ENCODE measurements at regions not wholly inside any gene's neighbourhood (a gene's known extent, or its start where the extent isn't known, plus 50 kb on each side); places are given as distances from the start of the nearest gene placed in this dataset.

DNA sequence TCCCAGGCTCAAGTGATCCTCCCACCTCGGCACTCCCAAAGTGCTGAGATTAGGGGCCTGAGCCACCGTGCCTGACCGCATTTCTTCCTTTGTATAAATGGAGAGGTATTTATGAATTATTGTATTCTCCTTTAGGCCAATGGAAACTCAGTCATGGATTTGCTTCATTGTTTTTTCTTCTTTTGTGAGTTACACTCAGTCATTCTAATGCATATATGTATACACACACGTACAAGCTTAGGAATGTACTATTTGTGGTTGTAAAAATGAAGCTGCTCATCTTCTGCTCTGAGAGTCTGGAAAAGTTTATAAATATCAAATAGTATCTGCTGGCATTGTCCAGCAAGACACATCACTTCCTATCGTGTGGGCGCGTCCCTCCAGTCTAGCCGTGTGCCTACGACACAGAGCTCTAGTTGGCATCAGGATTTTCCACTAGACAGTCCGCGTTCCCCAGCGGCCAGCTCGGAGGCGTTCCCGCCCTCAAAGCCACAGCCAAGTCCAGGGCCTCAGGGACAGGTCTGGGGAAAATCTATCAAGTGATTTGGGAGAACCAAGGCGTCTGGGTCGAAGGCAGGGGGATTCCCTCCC, 215.2 kb downstream of the NFATC2 start:
- TF ChIP-seq, protein P1, sequence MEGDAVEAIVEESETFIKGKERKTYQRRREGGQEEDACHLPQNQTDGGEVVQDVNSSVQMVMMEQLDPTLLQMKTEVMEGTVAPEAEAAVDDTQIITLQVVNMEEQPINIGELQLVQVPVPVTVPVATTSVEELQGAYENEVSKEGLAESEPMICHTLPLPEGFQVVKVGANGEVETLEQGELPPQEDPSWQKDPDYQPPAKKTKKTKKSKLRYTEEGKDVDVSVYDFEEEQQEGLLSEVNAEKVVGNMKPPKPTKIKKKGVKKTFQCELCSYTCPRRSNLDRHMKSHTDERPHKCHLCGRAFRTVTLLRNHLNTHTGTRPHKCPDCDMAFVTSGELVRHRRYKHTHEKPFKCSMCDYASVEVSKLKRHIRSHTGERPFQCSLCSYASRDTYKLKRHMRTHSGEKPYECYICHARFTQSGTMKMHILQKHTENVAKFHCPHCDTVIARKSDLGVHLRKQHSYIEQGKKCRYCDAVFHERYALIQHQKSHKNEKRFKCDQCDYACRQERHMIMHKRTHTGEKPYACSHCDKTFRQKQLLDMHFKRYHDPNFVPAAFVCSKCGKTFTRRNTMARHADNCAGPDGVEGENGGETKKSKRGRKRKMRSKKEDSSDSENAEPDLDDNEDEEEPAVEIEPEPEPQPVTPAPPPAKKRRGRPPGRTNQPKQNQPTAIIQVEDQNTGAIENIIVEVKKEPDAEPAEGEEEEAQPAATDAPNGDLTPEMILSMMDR (IDR thresholded peaks at IDR 0.05; ENCODE audit: unreplicated experiment): no peak
- H3K4me3 Mint-ChIP-seq: no peak overlapping the region
- no peaks in the 10 kb centered on the region for H3K4me1 Mint-ChIP-seq
- no peak overlapping the region for H3K27ac Mint-ChIP-seq
- H3K27me3 Mint-ChIP-seq (ENCODE audit: low read depth): no peaks in the 10 kb centered on the region
- DNase-seq (ENCODE audit: low spot score in 2 of 2, unreplicated experiment in 2 of 2): no peak
- no peaks in the 10 kb centered on the region for H3K36me3 Mint-ChIP-seq
- no peaks in the 10 kb centered on the region for H3K9me3 Mint-ChIP-seq

DNA sequence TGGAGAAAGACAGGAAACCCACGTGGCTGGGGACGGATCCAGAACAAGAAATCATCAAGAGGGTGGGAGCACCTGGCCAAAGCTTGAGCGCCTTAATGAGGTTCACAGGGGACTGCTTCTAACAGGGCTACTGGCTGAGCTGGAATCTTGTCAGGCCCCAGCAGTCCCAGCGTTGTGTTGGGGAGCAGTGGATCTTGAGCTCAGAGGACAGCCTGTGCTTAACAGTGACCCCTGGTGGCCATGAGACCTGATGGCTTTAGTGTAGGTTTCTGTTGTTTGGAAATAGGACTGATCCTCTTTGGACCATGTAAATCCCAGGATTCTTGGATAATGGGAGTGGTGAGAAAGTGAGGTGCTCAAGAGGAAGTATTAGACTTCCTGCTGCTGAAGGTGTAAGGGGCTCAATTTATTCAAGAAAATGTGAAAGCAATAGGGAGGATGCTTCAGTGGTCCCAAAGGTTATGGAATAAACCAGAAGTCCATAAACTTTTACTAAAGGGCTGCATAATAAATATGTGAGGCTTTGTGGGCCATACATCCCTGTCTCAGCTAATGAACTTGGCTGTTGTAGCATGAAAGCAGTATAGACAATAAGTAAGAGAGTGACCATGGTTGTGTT, 216.2 kb downstream of the NFATC2 start:
- TF ChIP-seq, protein P1 (IDR thresholded peaks at IDR 0.05; ENCODE audit: unreplicated experiment): peak; percentile 62
- no peaks in the 10 kb centered on the region for H3K27me3 Mint-ChIP-seq (ENCODE audit: low read depth)
- H3K9me3 Mint-ChIP-seq: no peaks in the 10 kb centered on the region
- no peak overlapping the region for H3K4me3 Mint-ChIP-seq
- H3K27ac Mint-ChIP-seq: no peak overlapping the region
- no peaks in the 10 kb centered on the region for H3K4me1 Mint-ChIP-seq
- peak in 1 of 2 experiments; percentile 52 for DNase-seq (ENCODE audit: low spot score in 2 of 2, unreplicated experiment in 2 of 2)
- H3K36me3 Mint-ChIP-seq: no peaks in the 10 kb centered on the region

DNA sequence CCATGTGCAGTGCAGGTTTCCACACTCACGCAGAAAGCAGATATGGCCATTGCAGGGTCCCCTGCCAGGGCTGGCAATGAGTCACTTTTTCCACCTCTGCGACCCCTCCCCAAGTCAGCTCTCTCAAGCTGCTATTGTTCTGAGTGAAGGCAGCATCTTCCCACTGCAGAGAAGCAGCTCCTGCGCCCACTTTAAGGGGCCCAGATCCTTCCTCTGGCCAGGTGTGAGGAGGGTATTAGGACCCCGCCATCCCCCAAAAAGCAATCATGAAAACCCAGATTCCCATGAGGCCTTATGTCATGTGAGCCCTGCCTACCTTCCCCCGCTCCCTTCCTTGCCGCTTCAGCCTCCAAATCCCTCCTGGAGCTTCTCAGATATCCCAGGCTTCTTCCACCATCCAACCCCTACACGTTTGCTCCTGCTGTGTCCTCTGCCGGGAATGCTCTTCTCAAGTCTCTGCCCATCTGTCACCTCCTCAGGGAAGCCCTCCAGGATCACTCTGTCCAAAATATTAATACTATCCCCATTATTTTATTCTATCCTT, 220.3 kb downstream of the NFATC2 start:
- Mint-ChIP-seq H3K4me1 (peaks cover 14% of the 10 kb centered on the region), H3K9me3 (no peaks in the 10 kb centered on the region), H3K27me3 (ENCODE audit: low read depth) (no peaks in the 10 kb centered on the region), H3K4me3 (no peak overlapping the region), H3K36me3 (no peaks in the 10 kb centered on the region), H3K27ac (peak overlapping the region; percentile 6)
- DNase-seq (ENCODE audit: low spot score in 2 of 2, unreplicated experiment in 2 of 2): no peak
- TF ChIP-seq, protein P1 (IDR thresholded peaks at IDR 0.05; ENCODE audit: unreplicated experiment): no peak

DNA sequence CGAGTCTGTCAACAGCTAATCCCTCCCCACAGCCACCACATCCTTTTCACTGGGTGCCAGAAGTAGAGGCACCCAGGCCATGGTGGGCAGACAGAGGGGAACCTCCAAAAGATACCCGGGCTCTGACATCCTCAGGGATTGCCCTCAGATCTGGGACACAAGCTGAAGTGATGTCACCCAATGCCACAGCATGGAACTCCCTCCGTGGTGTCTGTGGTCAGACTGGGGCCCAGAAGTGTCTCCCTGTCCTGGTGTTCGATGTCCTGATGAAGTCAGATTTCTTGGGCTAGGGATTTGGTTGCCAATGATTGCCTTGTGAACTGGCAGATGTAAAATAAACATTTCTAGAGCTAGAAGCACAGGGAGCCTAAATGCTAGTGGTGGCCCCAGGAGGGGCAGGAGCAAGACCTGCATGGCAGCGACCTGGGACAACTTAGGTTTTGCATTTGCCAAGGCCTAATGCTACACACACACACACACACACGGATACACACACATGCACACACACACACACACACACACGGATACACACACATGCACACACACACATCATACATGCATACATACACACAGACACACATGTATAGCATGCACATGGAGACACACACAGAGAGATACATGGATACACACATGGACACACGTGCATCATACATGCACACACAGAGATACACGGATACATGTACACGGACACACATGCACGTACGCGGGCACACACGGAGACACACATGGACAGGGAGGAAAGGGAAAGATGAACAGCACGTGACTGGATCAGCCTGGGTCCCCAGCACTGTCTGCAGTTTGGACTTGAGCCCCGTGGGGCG, 221.0 kb downstream of the NFATC2 start:
- Mint-ChIP-seq H3K9me3 (no peaks in the 10 kb centered on the region), H3K4me1 (peaks cover 14% of the 10 kb centered on the region), H3K4me3 (no peak overlapping the region), H3K27me3 (ENCODE audit: low read depth) (no peaks in the 10 kb centered on the region), H3K27ac (no peak overlapping the region), H3K36me3 (no peaks in the 10 kb centered on the region)
- DNase-seq (ENCODE audit: low spot score in 2 of 2, unreplicated experiment in 2 of 2): no peak
- TF ChIP-seq, protein P1 (IDR thresholded peaks at IDR 0.05; ENCODE audit: unreplicated experiment): no peak

DNA sequence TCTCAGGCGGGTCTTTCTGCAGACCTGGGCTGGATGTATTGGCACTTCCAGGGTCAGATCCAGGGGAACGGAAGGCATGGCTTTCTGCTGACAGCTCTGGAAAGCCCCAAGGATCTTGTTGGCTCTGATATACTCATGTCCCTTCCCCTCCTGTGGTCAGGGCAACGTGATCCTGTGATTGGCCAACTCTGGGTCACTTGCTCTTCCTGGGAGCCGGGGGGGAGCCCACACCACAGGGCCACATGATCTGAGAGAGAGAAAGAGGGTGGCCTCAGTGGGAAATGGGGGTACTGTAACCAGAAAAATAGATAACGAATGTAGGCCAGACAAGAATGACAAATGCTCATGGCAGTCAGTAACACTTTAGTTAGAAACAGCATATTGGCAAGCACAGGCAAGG, 223.0 kb downstream of the NFATC2 start:
- TF ChIP-seq, protein P1 (IDR thresholded peaks at IDR 0.05; ENCODE audit: unreplicated experiment): no peak
- Mint-ChIP-seq H3K9me3 (peaks cover 10% of the 10 kb centered on the region), H3K27me3 (ENCODE audit: low read depth) (no peaks in the 10 kb centered on the region), H3K4me1 (peaks cover 19% of the 10 kb centered on the region), H3K36me3 (no peaks in the 10 kb centered on the region), H3K4me3 (no peak overlapping the region), H3K27ac (no peak overlapping the region)
- no peak for DNase-seq (ENCODE audit: low spot score in 2 of 2, unreplicated experiment in 2 of 2)

Measured in mesothelial cell of epicardium (in vitro differentiated cells).